ENCODE measurements at regions not wholly inside any gene's neighbourhood (a gene's known extent, or its start where the extent isn't known, plus 50 kb on each side); places are given as distances from the start of the nearest gene placed in this dataset.

DNA sequence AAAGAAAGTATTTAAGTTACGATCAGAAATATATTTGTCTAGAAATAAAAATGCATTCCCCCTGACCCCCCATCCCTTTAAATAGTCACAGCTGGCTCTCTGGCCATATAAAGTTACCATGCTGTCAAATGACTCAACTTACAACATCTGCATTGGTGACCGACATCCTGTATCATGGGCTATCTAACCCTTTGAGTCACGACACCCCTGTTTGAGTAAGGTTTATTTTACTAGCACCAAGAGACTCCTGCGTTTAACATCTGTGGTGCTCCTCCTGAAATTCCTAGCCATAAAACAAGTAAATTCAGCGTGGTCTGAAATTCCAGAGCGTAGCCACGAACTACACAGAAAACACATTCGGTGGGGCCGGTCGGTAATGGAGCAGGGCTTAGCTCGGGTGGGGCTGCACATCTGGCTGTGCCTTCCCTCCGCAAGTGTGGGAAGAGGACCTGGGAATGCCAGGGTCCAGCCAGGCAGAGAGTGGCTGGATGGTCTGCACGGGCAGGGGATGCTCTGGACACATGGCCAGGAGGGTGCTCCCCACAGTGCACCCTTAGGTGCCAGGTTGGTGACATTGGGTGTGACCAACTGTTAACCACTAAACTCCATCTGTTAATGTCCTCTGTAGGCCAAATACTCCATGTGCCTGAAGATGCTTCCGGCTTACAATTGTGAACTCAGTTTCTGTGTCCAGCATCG lies 53.0 kb upstream of the CLDN14 start:
- DNase-seq (ENCODE audit: low read depth) = no peak

DNA sequence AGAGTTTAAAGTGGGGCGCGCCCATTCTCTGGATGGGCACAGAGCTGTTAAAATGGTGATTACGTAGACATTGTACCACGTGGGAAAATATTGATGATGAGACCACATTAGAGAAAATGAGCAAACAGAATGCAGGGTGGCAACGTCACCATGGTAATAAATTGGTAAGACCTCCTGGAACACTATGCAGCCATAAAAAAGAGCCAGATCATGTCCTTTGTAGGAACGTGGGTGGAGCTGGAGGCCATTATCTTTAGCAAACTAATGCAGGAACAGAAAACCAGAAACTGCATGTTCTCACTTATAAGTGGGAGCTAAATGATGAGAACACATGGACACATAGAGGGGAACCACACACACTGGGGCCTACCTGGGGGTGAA lies 53.5 kb upstream of the CLDN14 start:
- no peak for DNase-seq (ENCODE audit: low read depth)

- no peak for DNase-seq (ENCODE audit: low read depth)
Measured at GRCh38 chr21:36534656-36535055, 54.7 kb upstream of the CLDN14 start.

GRCh38 chr21:36535618-36536241 lies 55.8 kb upstream of the CLDN14 start:
- no peak for DNase-seq (ENCODE audit: low read depth)

GRCh38 chr21:36538761-36539160 lies 58.8 kb upstream of the CLDN14 start:
- DNase-seq (ENCODE audit: low read depth) = no peak

GRCh38 chr21:36539434-36540150 lies 59.7 kb upstream of the CLDN14 start:
- DNase-seq (ENCODE audit: low read depth) = no peak

DNA sequence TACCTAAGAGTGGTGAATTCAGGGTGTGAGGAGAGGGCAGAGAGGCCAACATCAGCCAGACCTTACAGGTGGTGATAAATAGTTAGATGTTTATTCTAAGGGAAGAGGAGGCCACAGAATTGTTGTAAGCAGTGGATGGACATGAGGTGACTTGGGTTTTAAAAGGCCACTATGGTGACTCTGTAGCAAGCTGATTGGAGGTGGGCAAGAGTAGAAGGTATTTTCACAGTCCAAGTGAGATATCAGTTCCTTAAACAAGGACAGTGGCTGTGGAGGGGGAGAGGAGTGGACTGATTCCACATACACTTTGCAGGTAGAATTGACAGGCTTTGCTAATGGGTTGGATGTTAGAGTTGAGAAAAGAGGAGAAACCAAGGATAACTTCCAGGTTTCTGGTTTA lies 60.8 kb upstream of the CLDN14 start:
- DNase-seq (ENCODE audit: low read depth) = no peak

GRCh38 chr21:36541721-36542139 lies 61.8 kb upstream of the CLDN14 start:
- no peak for DNase-seq (ENCODE audit: low read depth)

GRCh38 chr21:36542312-36543101 lies 62.6 kb upstream of the CLDN14 start:
- DNase-seq (ENCODE audit: low read depth) = no peak

DNA sequence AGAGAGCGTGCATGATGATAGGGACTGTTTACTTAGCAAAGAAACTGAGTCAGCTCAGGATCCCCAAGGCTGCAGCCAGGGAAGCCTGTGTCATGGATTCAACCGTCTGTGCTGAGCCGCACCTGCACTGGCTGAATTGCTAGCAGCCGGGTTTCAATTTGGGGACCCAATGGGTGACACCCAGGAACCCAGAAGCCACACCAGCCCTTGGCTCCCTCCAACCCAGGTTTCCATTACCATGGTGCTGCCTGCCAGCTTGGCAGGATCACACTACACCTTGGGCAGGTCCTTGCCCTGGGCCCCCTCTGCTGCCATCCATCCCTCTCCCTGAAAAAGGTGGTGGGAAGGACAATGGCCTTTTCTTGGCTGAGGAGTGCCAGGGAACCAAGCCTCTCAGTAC lies 64.0 kb upstream of the CLDN14 start:
- no peak for DNase-seq (ENCODE audit: low read depth)

GRCh38 chr21:36544545-36544944 lies 64.6 kb upstream of the CLDN14 start:
- DNase-seq (ENCODE audit: low read depth) = no peak

GRCh38 chr21:36545776-36546511 lies 66.0 kb upstream of the CLDN14 start:
- DNase-seq (ENCODE audit: low read depth) = no peak

DNA sequence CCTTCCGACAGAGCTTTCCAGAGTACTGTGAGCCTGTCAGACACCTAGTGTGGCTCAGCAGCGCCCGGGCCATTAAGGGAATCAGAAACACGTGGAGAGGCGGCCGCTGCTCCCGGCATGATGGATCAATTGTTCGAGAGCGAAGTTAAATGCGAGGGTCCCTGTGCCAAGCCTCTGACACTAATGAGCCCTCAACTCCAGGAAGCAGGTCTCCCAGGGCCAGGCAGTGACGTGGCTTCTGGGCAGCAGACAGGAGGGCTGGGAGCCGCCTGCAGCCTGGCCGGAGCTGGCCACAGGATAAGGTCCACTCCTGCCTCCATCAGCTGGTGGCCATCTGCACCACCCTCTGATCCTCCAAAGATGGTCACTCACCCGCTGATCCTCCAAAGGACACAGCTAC lies 67.5 kb upstream of the CLDN14 start:
- no peak for DNase-seq (ENCODE audit: low read depth)

- DNase-seq (ENCODE audit: low read depth) = no peak
Measured at GRCh38 chr21:36548866-36549265, 68.9 kb upstream of the CLDN14 start.

- no peak for DNase-seq (ENCODE audit: low read depth)
Measured at GRCh38 chr21:36549470-36549869, 69.5 kb upstream of the CLDN14 start.

DNA sequence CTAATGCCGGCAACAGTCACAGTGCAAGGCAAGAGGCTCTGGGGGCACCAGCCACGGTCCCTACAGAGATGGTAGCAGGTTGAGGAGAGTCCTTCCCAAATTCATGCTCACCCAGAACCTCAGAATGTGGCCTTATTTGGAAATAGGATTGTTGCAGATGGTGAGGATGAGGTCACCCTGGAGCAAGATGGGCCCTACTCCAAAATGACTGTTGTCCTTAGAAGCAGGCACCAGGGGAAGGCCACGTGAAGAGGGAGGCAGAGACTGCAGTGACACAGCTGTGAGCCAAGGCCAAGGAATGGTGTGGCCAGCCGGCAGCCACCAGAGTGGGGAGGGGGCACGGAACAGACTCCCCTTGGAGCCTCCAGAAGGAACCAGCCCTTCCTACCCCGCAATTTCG lies 70.8 kb upstream of the CLDN14 start:
- peak; percentile 4 for DNase-seq (ENCODE audit: low read depth)

DNA sequence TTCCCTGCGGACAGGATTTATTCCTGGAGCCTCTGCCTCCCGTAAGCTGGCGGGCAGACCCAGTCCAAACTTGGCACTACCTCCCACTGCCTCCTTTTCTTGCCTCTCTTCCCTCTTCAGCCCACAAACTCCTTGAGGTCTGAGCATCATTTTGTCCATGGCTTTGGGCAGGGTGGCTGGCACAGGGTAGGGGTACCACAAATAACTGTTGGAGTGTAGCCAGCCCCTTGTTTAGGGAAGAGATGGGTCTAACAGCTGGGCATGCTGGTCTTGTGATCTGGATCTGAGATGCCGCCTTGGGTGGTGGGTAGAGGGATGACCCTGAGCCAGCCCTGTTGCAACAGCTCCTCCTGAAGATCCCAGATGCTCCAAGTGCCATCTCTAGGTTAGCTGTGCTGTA lies 71.4 kb upstream of the CLDN14 start:
- DNase-seq (ENCODE audit: low read depth) = no peak

DNA sequence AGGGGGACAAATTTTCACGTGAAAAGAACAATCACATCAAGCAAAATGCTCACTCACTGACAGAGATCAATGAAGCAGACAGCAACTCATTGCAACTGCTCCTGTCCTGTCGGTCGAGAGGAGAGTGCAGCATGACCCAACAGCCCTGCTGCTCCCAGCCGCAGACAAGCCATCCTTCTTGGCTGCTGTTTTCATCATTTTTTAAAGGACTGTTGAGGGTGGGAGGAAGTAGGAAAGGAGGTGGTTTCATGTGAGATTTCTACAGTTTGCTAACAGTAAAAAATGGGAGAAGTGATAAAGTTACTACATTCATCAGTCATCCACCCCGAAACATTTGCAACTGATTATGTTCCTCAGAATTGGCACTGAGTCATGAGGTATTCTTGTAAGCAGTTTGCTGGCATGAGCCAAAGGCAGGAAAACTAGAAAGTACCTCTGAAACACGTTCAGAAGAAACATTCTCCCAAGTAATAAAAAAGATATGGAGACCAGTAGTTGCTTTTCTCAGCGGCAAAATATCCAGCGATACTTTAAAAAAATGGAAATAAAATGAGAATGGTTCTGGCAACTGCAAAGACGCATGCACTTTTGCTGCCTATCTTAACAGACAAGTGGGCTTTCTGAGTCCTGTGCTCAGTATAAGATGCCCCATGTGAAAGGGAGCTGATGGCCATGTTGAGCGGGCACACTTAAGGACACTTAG lies 72.0 kb upstream of the CLDN14 start:
- peak; percentile 84 for DNase-seq (ENCODE audit: low read depth)

DNA sequence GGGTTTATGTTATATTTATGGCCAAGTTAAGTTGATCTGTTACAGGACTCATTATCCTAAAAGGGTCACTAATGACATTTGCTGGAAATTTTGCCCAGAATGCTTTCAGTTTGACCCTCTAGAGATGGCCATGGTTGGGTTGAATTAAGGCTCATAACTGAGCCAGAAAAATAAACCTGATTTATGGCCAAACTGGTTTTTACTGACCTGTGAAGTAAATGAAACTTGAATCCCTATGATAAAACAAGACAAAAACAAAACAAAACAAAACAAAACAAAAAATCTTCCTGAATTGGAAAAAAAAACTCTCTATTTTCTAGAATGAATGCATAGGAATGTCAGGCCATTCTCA lies 72.5 kb upstream of the CLDN14 start:
- no peak for DNase-seq (ENCODE audit: low read depth)

DNA sequence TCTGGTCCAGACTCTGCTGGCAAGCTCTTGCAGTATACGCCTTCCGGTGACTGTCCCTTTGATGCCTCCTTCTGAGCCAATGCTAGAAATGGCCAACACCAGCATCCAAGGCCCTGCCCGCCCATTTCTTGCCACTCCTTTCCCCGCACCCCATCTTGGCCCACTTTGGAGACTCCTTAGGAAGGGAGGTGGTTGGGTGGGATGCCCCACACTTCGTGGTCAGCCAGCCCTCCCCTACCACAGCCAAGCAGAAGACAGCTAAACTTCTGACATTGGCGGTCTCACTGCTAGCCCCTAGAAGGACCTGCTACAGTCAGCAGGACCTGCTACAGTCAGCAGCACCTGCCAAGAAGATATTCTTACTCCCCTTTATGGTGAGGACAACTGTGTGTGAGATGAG lies 73.5 kb upstream of the CLDN14 start:
- DNase-seq (ENCODE audit: low read depth) = no peak

- DNase-seq (ENCODE audit: low read depth) = no peak
Measured at GRCh38 chr21:36554411-36555157, 74.7 kb upstream of the CLDN14 start.

All from GM04504 (cell line).